Spleen (tissue), 11 donors: ENCODE measurements at regions not wholly inside any gene's neighbourhood (a gene's known extent, or its start where the extent isn't known, plus 50 kb on each side); places are given as distances from the start of the nearest gene placed in this dataset.

Experiments
- DNase-seq: peaks from one replicate; pipeline ENCODE4 v3.0.0-alpha.2; 2020
- H3K27ac ChIP-seq, 8 donors: fragments of 200-600 bp; sonication (generic) in 7 of 8; 1 replicate in 4 of 8; 2 replicates in 4 of 8; pipeline versions ENCODE4 v1.5.0 to v1.8.0; 2016 to 2021; ENCODE audit warnings: inconsistent platforms in 4 of 8, mild to moderate bottlenecking in 4 of 8, moderate library complexity in 1 of 8
- H3K27me3 ChIP-seq, 7 donors: fragments of 200-600 bp; sonication (generic) in 6 of 7; replicated peaks in 1 of 7; 1 replicate in 4 of 7; 2 replicates in 3 of 7; pipeline versions ENCODE4 v1.5.0 to v1.8.0; 2016 to 2021; ENCODE audit warnings: inconsistent platforms in 3 of 7, mild to moderate bottlenecking in 1 of 7
- H3K36me3 ChIP-seq, 6 donors: fragments of 200-600 bp; sonication (generic) in 5 of 6; 1 replicate in 4 of 6; 2 replicates in 2 of 6; pipeline versions ENCODE4 v1.5.0 to v1.8.0; 2016 to 2021; ENCODE audit warnings: inconsistent platforms in 2 of 6
- H3K4me1 ChIP-seq, 6 donors: fragments of 200-600 bp; sonication (generic) in 5 of 6; 1 replicate in 3 of 6; 2 replicates in 3 of 6; pipeline versions ENCODE4 v1.5.0 to v1.8.0; 2016 to 2021; ENCODE audit warnings: inconsistent platforms in 3 of 6
- H3K4me3 ChIP-seq, 8 donors: fragments of 200-600 bp; sonication (generic) in 7 of 8; 1 replicate in 4 of 8; 2 replicates in 4 of 8; pipeline versions ENCODE4 v1.5.0 to v1.8.0; 2016 to 2021; ENCODE audit warnings: inconsistent platforms in 4 of 8, mild to moderate bottlenecking in 4 of 8, moderate library complexity in 2 of 8
- H3K9me3 ChIP-seq, 8 donors: fragments of 200-600 bp; sonication (generic) in 7 of 8; 1 replicate in 4 of 8; 2 replicates in 4 of 8; pipeline versions ENCODE4 v1.5.0 to v1.8.0; 2016 to 2021; ENCODE audit warnings: inconsistent platforms in 4 of 8
- CTCF ChIP-seq, 11 experiments: fragments of 200-600 bp in 7 of 11; fragments of 450-650 bp in 4 of 11; sonication (generic) in 4 of 11; IDR thresholded peaks in 8 of 11; conservative IDR thresholded peaks in 3 of 11; 1 replicate in 7 of 11; 2 replicates in 4 of 11; pipeline versions ENCODE4 v1.4.0 to v1.8.0; 2016 to 2021; ENCODE audit warnings: antibody characterized with exemption in 11 of 11, inconsistent platforms in 4 of 11, mild to moderate bottlenecking in 1 of 11
- POLR2A ChIP-seq, 3 donors: fragments of 450-650 bp; IDR thresholded peaks; one replicate each; pipeline ENCODE4 v1.5.1; 2017; ENCODE audit warnings: antibody characterized with exemption in 3 of 3, mild to moderate bottlenecking in 1 of 3
- POLR2AphosphoS5 ChIP-seq, 3 donors: sonication (generic); formaldehyde crosslinking; IDR thresholded peaks; one replicate each; pipeline ENCODE4 v1.5.1; 2017; ENCODE audit warnings: antibody characterized with exemption in 3 of 3
- WGBS, 5 donors: extraction: QIAGEN DNeasy Blood & Tissue Kit in 3 of 5; methylation state at CpG; one replicate each; pipeline versions ENCODE4 v1.1.5 to v1.1.7; 2013 to 2018; 5-methylcytosine and 5-hydroxymethylcytosine counted together
- intact Hi-C: fragments of 100-400 bp; cut with DNase I; formaldehyde crosslinking; loops from one replicate; pipeline ENCODE4 v1.15.0; 2023; ENCODE audit warnings: low total_unique reads
- donor health status: healthy with polysubstance abuse.
- donor health status: DM: no; HTN: no; CAD: no; lungs with moderate emphysema.
- donor health status: DM: no; HTN: no; CAD: no.
- donor health status: Bipolar disorder and iron deficiency.
- donor health status: healthy.
- donor health status: DM: no; HTN: no; CAD: no.
- donor health status: DM: yes; HTN: yes; CAD: no.

- intact Hi-C loops = no loop called here
- H3K36me3 ChIP-seq = no peaks in the 10 kb centered on the region
- TF ChIP-seq CTCF (IDR thresholded peaks at IDR 0.05 in 8 of 11, conservative IDR thresholded peaks at IDR 0.05 in 3 of 11) = no peak
- TF ChIP-seq POLR2A (IDR thresholded peaks at IDR 0.05) = no peak
- TF ChIP-seq POLR2AphosphoS5 (IDR thresholded peaks at IDR 0.05) = no peak
- no peak overlapping the region for H3K4me3 ChIP-seq
- WGBS, 5 donors = 84 to 95% (median 90%) methylated on average over 2 of the region's 2 CpGs
- H3K27ac ChIP-seq = no peak overlapping the region
- H3K27me3 ChIP-seq = no peaks in the 10 kb centered on the region
- H3K9me3 ChIP-seq = peaks cover 0 to 11% (median under 1%) of the 10 kb centered on the region in 8 donors
- no peak for DNase-seq
- H3K4me1 ChIP-seq = no peaks in the 10 kb centered on the region
Observed at GRCh38 chr5:106648401-106648800, 1022.3 kb downstream of the EFNA5 start.

GRCh38 chr5:106646106-106646505 lies 1024.6 kb downstream of the EFNA5 start:
- no peak for DNase-seq

GRCh38 chr5:106640511-106640910 lies 1030.2 kb downstream of the EFNA5 start:
- 78 to 86% (median 84%) methylated on average over 1 of the region's 1 CpG for WGBS, 5 donors
- intact Hi-C loops = no loop called here
- no peak for TF ChIP-seq CTCF (IDR thresholded peaks at IDR 0.05 in 8 of 11, conservative IDR thresholded peaks at IDR 0.05 in 3 of 11)
- TF ChIP-seq POLR2A (IDR thresholded peaks at IDR 0.05) = no peak
- TF ChIP-seq POLR2AphosphoS5 (IDR thresholded peaks at IDR 0.05) = no peak
- H3K27ac ChIP-seq = no peak overlapping the region
- DNase-seq = no peak
- H3K4me1 ChIP-seq = no peaks in the 10 kb centered on the region
- no peaks in the 10 kb centered on the region for H3K27me3 ChIP-seq
- no peaks in the 10 kb centered on the region for H3K9me3 ChIP-seq
- H3K36me3 ChIP-seq = no peaks in the 10 kb centered on the region
- no peak overlapping the region for H3K4me3 ChIP-seq

More at GRCh38 chr5:106646106-106646505, 1024.6 kb downstream of the EFNA5 start:
- 82 to 94% (median 87%) methylated on average over 1 of the region's 1 CpG for WGBS, 5 donors
- H3K27ac ChIP-seq = no peak overlapping the region
- TF ChIP-seq POLR2A (IDR thresholded peaks at IDR 0.05) = no peak
- no peak for TF ChIP-seq POLR2AphosphoS5 (IDR thresholded peaks at IDR 0.05)
- TF ChIP-seq CTCF (IDR thresholded peaks at IDR 0.05 in 8 of 11, conservative IDR thresholded peaks at IDR 0.05 in 3 of 11) = no peak
- H3K4me1 ChIP-seq = no peaks in the 10 kb centered on the region
- no peaks in the 10 kb centered on the region for H3K27me3 ChIP-seq
- no peaks in the 10 kb centered on the region for H3K36me3 ChIP-seq
- intact Hi-C loops = no loop called here
- H3K4me3 ChIP-seq = no peak overlapping the region
- no peaks in the 10 kb centered on the region for H3K9me3 ChIP-seq

- intact Hi-C loops = no loop called here
Observed at GRCh38 chr5:106639488-106639887, 1031.2 kb downstream of the EFNA5 start.

More at GRCh38 chr5:106639488-106639887, 1031.2 kb downstream of the EFNA5 start:
- no peak overlapping the region for H3K27ac ChIP-seq
- no peaks in the 10 kb centered on the region for H3K4me1 ChIP-seq
- no peak for DNase-seq
- no peaks in the 10 kb centered on the region for H3K36me3 ChIP-seq
- no peaks in the 10 kb centered on the region for H3K27me3 ChIP-seq
- 54 to 80% (median 66%) methylated on average over 2 of the region's 2 CpGs for WGBS, 5 donors
- TF ChIP-seq POLR2A (IDR thresholded peaks at IDR 0.05) = no peak
- TF ChIP-seq CTCF (IDR thresholded peaks at IDR 0.05 in 8 of 11, conservative IDR thresholded peaks at IDR 0.05 in 3 of 11) = no peak
- no peak for TF ChIP-seq POLR2AphosphoS5 (IDR thresholded peaks at IDR 0.05)
- H3K9me3 ChIP-seq = no peaks in the 10 kb centered on the region
- H3K4me3 ChIP-seq = no peak overlapping the region
